GM23248 (cell line): ENCODE measurements at regions not wholly inside any gene's neighbourhood (a gene's known extent, or its start where the extent isn't known, plus 50 kb on each side); places are given as distances from the start of the nearest gene placed in this dataset.

ENCODE experiments used
- DNase-seq: peaks from one replicate; pipeline ENCODE4 v3.0.0-alpha.2; 2015
- H2AFZ ChIP-seq: fragments of 200-600 bp; sonication (generic); 2 replicates; pipeline ENCODE4 v1.6.1; 2016; ENCODE audit warnings: antibody characterized with exemption
- H3F3A ChIP-seq: fragments of 200-600 bp; sonication (generic); 2 replicates; pipeline ENCODE4 v1.6.1; 2016; ENCODE audit warnings: mild to moderate bottlenecking, antibody characterized with exemption, mixed run types; ENCODE audit not compliant: insufficient read depth
- H3K27ac ChIP-seq: fragments of 200-600 bp; sonication (generic); 2 replicates; pipeline ENCODE4 v1.5.1; 2016; ENCODE audit warnings: mild to moderate bottlenecking
- H3K27me3 ChIP-seq: fragments of 200-600 bp; sonication (generic); replicated peaks from 2 replicates; pipeline ENCODE4 v1.6.1; 2016; ENCODE audit warnings: mild to moderate bottlenecking; ENCODE audit not compliant: insufficient read depth
- H3K36me3 ChIP-seq: fragments of 200-600 bp; sonication (generic); 2 replicates; pipeline ENCODE4 v1.6.1; 2016; ENCODE audit warnings: low read depth, mild to moderate bottlenecking
- H3K4me1 ChIP-seq: fragments of 200-600 bp; sonication (generic); 2 replicates; pipeline ENCODE4 v1.6.1; 2016; ENCODE audit warnings: mild to moderate bottlenecking; ENCODE audit not compliant: insufficient read depth
- H3K4me2 ChIP-seq: fragments of 200-600 bp; sonication (generic); one replicate; pipeline ENCODE4 v1.6.1; 2016; ENCODE audit warnings: mild to moderate bottlenecking; ENCODE audit not compliant: unreplicated experiment
- H3K4me3 ChIP-seq: fragments of 200-600 bp; sonication (generic); 2 replicates; pipeline ENCODE4 v1.5.1; 2016; ENCODE audit warnings: mild to moderate bottlenecking
- H3K79me2 ChIP-seq: fragments of 200-600 bp; sonication (generic); 2 replicates; pipeline ENCODE4 v1.6.1; 2016; ENCODE audit warnings: mild to moderate bottlenecking; ENCODE audit not compliant: insufficient read depth
- H3K9ac ChIP-seq: fragments of 200-600 bp; sonication (generic); 2 replicates; pipeline ENCODE4 v1.6.1; 2016; ENCODE audit warnings: mild to moderate bottlenecking
- H3K9me2 ChIP-seq: fragments of 200-600 bp; sonication (generic); 2 replicates; pipeline ENCODE4 v1.6.1; 2016; ENCODE audit warnings: mixed run types, mild to moderate bottlenecking, moderate library complexity; ENCODE audit not compliant: insufficient read depth
- H3K9me3 ChIP-seq: fragments of 200-600 bp; sonication (generic); one replicate; pipeline ENCODE4 v1.6.1; 2017; ENCODE audit warnings: low read depth
- H4K20me1 ChIP-seq: fragments of 200-600 bp; sonication (generic); 2 replicates; pipeline ENCODE4 v1.6.0; 2016; ENCODE audit not compliant: insufficient read depth
- EZH2 ChIP-seq: fragments of 200-600 bp; sonication (generic); IDR thresholded peaks from 2 replicates; pipeline ENCODE4 v1.6.1; 2018; ENCODE audit warnings: antibody characterized with exemption, mild to moderate bottlenecking; ENCODE audit not compliant: insufficient read depth, poor library complexity, severe bottlenecking
- EZH2phosphoT487 ChIP-seq: fragments of 200-600 bp; sonication (generic); IDR thresholded peaks from 2 replicates; pipeline ENCODE4 v1.6.1; 2018; ENCODE audit warnings: antibody characterized with exemption, moderate library complexity, mild to moderate bottlenecking, low read depth; ENCODE audit not compliant: insufficient read depth
- WGBS, 2 experiments: methylation state at CpG; one replicate each; pipeline ENCODE4 v1.1.6; 2015 to 2017; ENCODE audit warnings: low lambda C conversion rate in 2 of 2, low coverage in 1 of 2; ENCODE audit errors: missing lambda C conversion rate in 2 of 2; 5-methylcytosine and 5-hydroxymethylcytosine counted together
- in situ Hi-C: fragments of 300-500 bp; cut with MboI; formaldehyde crosslinking; loops from 2 replicates; pipeline ENCODE4 v1.15.0; 2020

GRCh38 chr13:58882516-58882915 lies 1251.0 kb downstream of the PCDH17 start:
- Histone ChIP-seq H4K20me1 (no peaks in the 10 kb centered on the region), H3K4me3 (no peak overlapping the region), H3K79me2 (no peaks in the 10 kb centered on the region), H3K4me2 (no peak overlapping the region), H2AFZ (no peak overlapping the region), H3K9me3 (no peaks in the 10 kb centered on the region), H3K36me3 (no peaks in the 10 kb centered on the region), H3K4me1 (no peaks in the 10 kb centered on the region), H3K27ac (no peak overlapping the region), H3F3A (no peaks in the 10 kb centered on the region), H3K27me3 (no peaks in the 10 kb centered on the region), H3K9ac (no peak overlapping the region), H3K9me2 (no peaks in the 10 kb centered on the region)
- in situ Hi-C loops = no loop called here
- DNase-seq = no peak
- 20 to 29% methylated on average over 4 of the region's 4 CpGs for whole genome bisulfite sequencing, 2 experiments
- TF ChIP-seq EZH2 = no peak
- no peak for TF ChIP-seq EZH2phosphoT487

DNA sequence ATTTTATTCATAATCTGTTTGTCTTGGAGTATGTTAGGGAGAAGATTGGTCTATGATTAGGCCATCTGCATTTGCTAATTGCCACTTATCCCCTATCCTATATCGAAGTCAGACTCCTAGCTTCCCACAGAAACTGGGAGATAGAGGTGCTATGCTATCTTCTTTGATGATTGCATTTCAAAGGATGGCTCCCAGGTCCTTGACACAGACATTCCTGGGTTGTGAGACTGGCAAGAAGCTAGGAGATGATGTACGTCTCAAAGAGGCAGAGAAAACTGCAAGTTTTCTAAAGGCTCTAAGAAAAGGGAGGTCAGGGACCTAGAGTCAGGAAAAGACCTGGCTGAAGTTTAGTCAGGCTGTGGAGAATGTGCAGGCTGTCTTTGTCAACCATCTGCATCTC lies 1251.9 kb downstream of the PCDH17 start:
- DNase-seq = no peak
- H3K27me3 ChIP-seq = no peaks in the 10 kb centered on the region
- H2AFZ ChIP-seq = no peak overlapping the region
- no peak overlapping the region for H3K27ac ChIP-seq
- no peak overlapping the region for H3K4me3 ChIP-seq
- H3K4me1 ChIP-seq = no peaks in the 10 kb centered on the region
- in situ Hi-C loops = no loop called here
- H3K9ac ChIP-seq = no peak overlapping the region
- TF ChIP-seq EZH2 (no peak), EZH2phosphoT487 (no peak)
- no peaks in the 10 kb centered on the region for H3K9me2 ChIP-seq
- no peaks in the 10 kb centered on the region for H3K36me3 ChIP-seq
- no peaks in the 10 kb centered on the region for H4K20me1 ChIP-seq
- no peaks in the 10 kb centered on the region for H3K9me3 ChIP-seq
- no peak overlapping the region for H3K4me2 ChIP-seq
- WGBS, 2 experiments = 7 to 18% methylated on average over 2 of the region's 2 CpGs
- no peaks in the 10 kb centered on the region for H3F3A ChIP-seq
- no peaks in the 10 kb centered on the region for H3K79me2 ChIP-seq

DNA sequence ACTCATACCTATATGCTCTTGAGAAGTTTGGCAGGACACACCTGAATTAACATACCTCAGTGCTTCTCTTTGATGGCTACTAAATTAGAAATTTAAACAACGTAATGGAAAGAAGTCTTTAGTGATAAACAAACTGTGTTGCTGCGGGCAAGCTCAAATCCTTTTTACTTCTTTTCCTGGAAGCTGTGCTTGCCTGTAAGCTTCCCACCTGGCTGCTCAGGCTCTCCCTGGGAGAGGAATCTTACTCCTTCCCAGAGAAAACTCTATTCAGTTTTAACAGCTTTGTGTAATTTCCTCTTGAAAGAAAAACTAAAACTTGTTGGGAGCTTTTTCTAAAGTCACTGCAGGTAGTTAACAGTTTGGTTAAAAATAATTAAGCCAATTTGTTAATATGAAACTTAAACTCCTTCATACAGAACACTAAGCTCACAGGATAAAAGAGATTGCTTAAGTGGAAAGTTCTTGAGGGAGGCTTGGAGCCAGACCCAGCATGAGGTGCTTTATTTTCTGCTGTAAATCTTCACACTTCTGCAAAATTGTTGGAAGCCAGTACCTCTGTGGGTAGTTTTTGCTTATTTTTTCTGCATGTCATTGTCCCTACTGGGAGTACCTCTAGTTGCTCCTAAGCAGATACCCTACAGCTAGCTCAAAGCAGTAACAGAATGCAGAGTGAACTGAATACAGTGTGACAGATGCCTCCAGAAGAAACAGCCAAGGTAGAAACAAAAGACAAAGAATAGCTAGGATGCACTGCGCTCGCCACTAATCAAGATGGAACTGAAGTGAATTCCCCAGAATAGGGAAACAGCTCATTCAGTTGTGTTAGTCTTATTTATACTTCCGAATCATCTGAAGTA lies 1253.0 kb downstream of the PCDH17 start:
- Histone ChIP-seq H3K27me3 (no peaks in the 10 kb centered on the region), H3K36me3 (no peaks in the 10 kb centered on the region), H3K4me3 (no peak overlapping the region), H2AFZ (no peak overlapping the region), H3K27ac (no peak overlapping the region), H3F3A (no peaks in the 10 kb centered on the region), H4K20me1 (no peaks in the 10 kb centered on the region), H3K79me2 (no peaks in the 10 kb centered on the region), H3K9ac (no peak overlapping the region), H3K9me2 (no peaks in the 10 kb centered on the region), H3K9me3 (no peaks in the 10 kb centered on the region), H3K4me2 (no peak overlapping the region), H3K4me1 (no peaks in the 10 kb centered on the region)
- 19 to 24% methylated on average over 5 of the region's 5 CpGs for WGBS, 2 experiments
- DNase-seq = no peak
- in situ Hi-C loops = no loop called here
- TF ChIP-seq EZH2phosphoT487 (no peak), EZH2 (no peak)

DNA sequence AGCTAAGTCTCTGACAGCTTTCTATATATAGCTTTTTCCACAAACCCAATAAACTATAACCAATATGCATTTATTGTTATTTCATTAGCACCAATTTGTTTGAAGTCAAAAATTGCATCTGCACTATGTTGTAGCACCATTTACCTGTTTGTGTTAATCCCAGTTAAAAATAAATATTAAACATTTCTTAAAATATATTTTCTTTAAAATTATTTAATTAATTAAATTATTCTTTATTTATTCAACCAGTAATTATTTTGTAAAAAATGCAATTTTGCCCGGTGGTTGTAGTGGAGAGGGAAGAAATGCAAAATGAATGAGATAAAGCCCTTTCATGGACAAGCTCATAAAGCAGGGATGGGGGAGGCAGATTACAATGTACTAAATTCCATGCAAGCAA lies 1257.9 kb downstream of the PCDH17 start:
- Histone ChIP-seq H3K4me2 (no peak overlapping the region), H3K9me3 (no peaks in the 10 kb centered on the region), H3K9ac (no peak overlapping the region), H3K27ac (no peak overlapping the region), H3K9me2 (no peaks in the 10 kb centered on the region), H3K27me3 (no peaks in the 10 kb centered on the region), H3K79me2 (no peaks in the 10 kb centered on the region), H2AFZ (no peak overlapping the region), H3F3A (no peaks in the 10 kb centered on the region), H3K36me3 (no peaks in the 10 kb centered on the region), H3K4me3 (no peak overlapping the region), H3K4me1 (no peaks in the 10 kb centered on the region), H4K20me1 (no peaks in the 10 kb centered on the region)
- TF ChIP-seq EZH2 = no peak
- in situ Hi-C loops = no loop called here
- 28 to 33% methylated on average over 1 of the region's 1 CpG for WGBS, 2 experiments
- no peak for DNase-seq

GRCh38 chr13:58893396-58893795 lies 1261.9 kb downstream of the PCDH17 start:
- no peaks in the 10 kb centered on the region for H3K4me1 ChIP-seq
- H2AFZ ChIP-seq = no peak overlapping the region
- no peak for DNase-seq
- H3K9me2 ChIP-seq = no peaks in the 10 kb centered on the region
- TF ChIP-seq EZH2phosphoT487 (no peak), EZH2 (no peak)
- no peaks in the 10 kb centered on the region for H4K20me1 ChIP-seq
- H3K27ac ChIP-seq = no peak overlapping the region
- no peaks in the 10 kb centered on the region for H3K79me2 ChIP-seq
- H3K4me3 ChIP-seq = no peak overlapping the region
- no peaks in the 10 kb centered on the region for H3F3A ChIP-seq
- no peak overlapping the region for H3K4me2 ChIP-seq
- no peaks in the 10 kb centered on the region for H3K27me3 ChIP-seq
- H3K9ac ChIP-seq = no peak overlapping the region
- WGBS, 2 experiments = 16 to 18% methylated on average over 1 of the region's 1 CpG
- no peaks in the 10 kb centered on the region for H3K9me3 ChIP-seq
- in situ Hi-C loops = no loop called here
- H3K36me3 ChIP-seq = no peaks in the 10 kb centered on the region
